HEK293T (cell line): ENCODE measurements at regions not wholly inside any gene's neighbourhood (a gene's known extent, or its start where the extent isn't known, plus 50 kb on each side); places are given as distances from the start of the nearest gene placed in this dataset.

Experiments
- CTCF ChIA-PET: fragments of 350-600 bp; formaldehyde crosslinking; extraction: SDS; loops from one replicate; lab custom pipeline; 2021; ENCODE audit warnings: antibody characterized with exemption, inconsistent platforms; lab: Yijun Ruan, JAX
- POLR2A ChIA-PET: fragments of 350-600 bp; formaldehyde crosslinking; extraction: SDS; loops from one replicate; lab custom pipeline; 2020; ENCODE audit warnings: antibody characterized with exemption, inconsistent platforms; lab: Yijun Ruan, JAX
- DNase-seq: peaks from one replicate; pipeline ENCODE4 v3.0.0; 2012; ENCODE audit warnings: mixed read lengths; ENCODE audit errors: extremely low spot score
- ARNT ChIP-seq: fragments of 450-650 bp; IDR thresholded peaks from 2 replicates; pipeline ENCODE4 v1.6.1; 2017; ENCODE audit warnings: mild to moderate bottlenecking
- BHLHE40 ChIP-seq: fragments of 450-650 bp; IDR thresholded peaks from 2 replicates; pipeline ENCODE4 v1.6.1; 2016; ENCODE audit warnings: mild to moderate bottlenecking, moderate library complexity, borderline replicate concordance
- CTBP1 ChIP-seq: fragments of 450-650 bp; IDR thresholded peaks from 2 replicates; pipeline ENCODE4 v1.6.1; 2016; ENCODE audit warnings: borderline replicate concordance
- ELF4 ChIP-seq: fragments of 450-650 bp; IDR thresholded peaks from 2 replicates; pipeline ENCODE4 v1.6.1; 2017; ENCODE audit warnings: antibody characterized with exemption
- FOXA1 ChIP-seq: fragments of 450-650 bp; IDR thresholded peaks from 2 replicates; pipeline ENCODE4 v1.6.1; 2016; ENCODE audit warnings: mild to moderate bottlenecking
- FOXK2 ChIP-seq: fragments of 450-650 bp; IDR thresholded peaks from 2 replicates; pipeline ENCODE4 v1.6.1; 2016; ENCODE audit warnings: mild to moderate bottlenecking
- FOXM1 ChIP-seq: fragments of 450-650 bp; IDR thresholded peaks from 2 replicates; pipeline ENCODE4 v1.6.1; 2017; ENCODE audit warnings: mild to moderate bottlenecking, borderline replicate concordance
- HDGF ChIP-seq: fragments of 450-650 bp; IDR thresholded peaks from 2 replicates; pipeline ENCODE4 v1.6.1; 2017; ENCODE audit warnings: antibody characterized with exemption, borderline replicate concordance
- L3MBTL2 ChIP-seq: fragments of 450-650 bp; conservative IDR thresholded peaks from 2 replicates; pipeline ENCODE4 v1.6.1; 2016; ENCODE audit warnings: mild to moderate bottlenecking
- LEF1 ChIP-seq: fragments of 450-650 bp; IDR thresholded peaks from 2 replicates; pipeline ENCODE4 v1.6.1; 2017; ENCODE audit warnings: mild to moderate bottlenecking, borderline replicate concordance
- NFRKB ChIP-seq: fragments of 450-650 bp; IDR thresholded peaks from 2 replicates; pipeline ENCODE4 v1.6.1; 2016; ENCODE audit warnings: mild to moderate bottlenecking, moderate library complexity
- SP1 ChIP-seq: fragments of 450-650 bp; IDR thresholded peaks from 2 replicates; pipeline ENCODE4 v1.6.1; 2017
- SUZ12 ChIP-seq: fragments of 450-650 bp; IDR thresholded peaks from 2 replicates; pipeline ENCODE4 v1.6.1; 2016; ENCODE audit warnings: mild to moderate bottlenecking
- TARDBP ChIP-seq: fragments of 450-650 bp; IDR thresholded peaks from 2 replicates; pipeline ENCODE4 v1.6.1; 2016
- ZNF384 ChIP-seq: fragments of 450-650 bp; IDR thresholded peaks from 2 replicates; pipeline ENCODE4 v1.6.1; 2016
- TF ChIP-seq, protein P1 (sequence below): fragments of 450-650 bp; IDR thresholded peaks from 2 replicates; pipeline ENCODE4 v1.6.1; 2016

DNA sequence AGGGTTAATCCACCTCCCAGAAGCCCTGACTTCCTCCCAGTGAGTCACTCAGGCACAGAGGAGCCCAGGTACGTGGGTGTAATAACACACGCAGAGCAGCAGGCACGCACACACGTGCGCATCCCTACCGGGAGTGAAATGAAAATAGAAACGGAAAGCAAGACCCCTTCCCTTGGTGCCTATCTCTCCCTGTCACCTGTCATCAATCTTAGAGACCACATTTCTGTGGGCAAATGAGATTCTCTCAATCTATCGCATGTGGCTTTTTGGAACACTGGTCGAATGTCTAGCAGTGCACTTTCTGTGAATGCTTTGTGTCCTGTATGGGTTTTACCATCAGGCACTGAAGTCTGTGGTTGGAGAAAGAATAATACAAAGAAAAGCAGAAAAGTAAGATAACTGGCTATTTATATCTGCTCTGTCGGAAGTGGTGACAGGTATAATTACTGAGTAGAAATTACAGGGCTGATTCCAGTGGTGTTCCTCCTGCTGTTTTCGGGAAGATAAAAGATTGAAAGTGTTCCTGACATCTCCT lies 137.7 kb upstream of the GRIA1 start:
- CTCF ChIA-PET: no interaction called here
- TF ChIP-seq HDGF (no peak), ELF4 (no peak), L3MBTL2 (no peak), TARDBP (no peak), SUZ12 (no peak), ARNT (no peak), ZNF384 (no peak), FOXA1 (no peak), CTBP1 (no peak), FOXM1 (no peak), SP1 (no peak), BHLHE40 (no peak), LEF1 (no peak)
- TF ChIP-seq, protein P1, sequence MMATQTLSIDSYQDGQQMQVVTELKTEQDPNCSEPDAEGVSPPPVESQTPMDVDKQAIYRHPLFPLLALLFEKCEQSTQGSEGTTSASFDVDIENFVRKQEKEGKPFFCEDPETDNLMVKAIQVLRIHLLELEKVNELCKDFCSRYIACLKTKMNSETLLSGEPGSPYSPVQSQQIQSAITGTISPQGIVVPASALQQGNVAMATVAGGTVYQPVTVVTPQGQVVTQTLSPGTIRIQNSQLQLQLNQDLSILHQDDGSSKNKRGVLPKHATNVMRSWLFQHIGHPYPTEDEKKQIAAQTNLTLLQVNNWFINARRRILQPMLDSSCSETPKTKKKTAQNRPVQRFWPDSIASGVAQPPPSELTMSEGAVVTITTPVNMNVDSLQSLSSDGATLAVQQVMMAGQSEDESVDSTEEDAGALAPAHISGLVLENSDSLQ: no peak
- POLR2A ChIA-PET: no interaction called here
- no peak for DNase-seq

DNA sequence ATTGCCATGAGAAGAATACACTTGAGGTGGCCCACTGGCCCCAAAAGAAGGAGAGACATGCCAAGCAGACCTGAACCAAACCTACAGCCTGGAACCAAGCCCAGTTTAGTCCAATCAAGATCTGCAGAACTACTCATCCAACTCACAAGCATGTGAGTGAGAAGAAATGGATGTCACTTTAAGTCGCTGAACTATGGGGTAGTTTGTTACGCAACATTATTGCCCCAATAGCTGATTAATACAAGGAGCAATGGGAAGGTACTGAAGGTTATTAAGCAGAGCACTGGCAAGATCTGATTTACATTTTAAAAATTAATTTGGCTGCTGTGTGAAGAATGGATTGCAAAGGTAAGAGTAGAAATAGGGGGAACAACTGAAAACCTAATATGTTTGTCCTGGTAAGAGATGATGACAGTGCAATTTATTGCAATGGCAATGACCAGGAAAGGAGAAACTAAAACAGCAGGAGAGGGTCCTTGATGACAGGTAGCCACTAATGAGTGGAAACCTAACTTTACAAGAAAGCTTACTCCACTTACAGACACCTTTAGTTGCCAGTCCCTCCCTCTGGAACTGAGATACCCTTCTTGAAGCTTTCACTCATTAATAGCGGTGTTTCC lies 132.9 kb upstream of the GRIA1 start:
- no peak for DNase-seq
- TF ChIP-seq FOXK2 (no peak), TARDBP (no peak), ZNF384 (no peak), SP1 (no peak)
- ChIA-PET POLR2A (no interaction called here), CTCF (no interaction called here)

DNA sequence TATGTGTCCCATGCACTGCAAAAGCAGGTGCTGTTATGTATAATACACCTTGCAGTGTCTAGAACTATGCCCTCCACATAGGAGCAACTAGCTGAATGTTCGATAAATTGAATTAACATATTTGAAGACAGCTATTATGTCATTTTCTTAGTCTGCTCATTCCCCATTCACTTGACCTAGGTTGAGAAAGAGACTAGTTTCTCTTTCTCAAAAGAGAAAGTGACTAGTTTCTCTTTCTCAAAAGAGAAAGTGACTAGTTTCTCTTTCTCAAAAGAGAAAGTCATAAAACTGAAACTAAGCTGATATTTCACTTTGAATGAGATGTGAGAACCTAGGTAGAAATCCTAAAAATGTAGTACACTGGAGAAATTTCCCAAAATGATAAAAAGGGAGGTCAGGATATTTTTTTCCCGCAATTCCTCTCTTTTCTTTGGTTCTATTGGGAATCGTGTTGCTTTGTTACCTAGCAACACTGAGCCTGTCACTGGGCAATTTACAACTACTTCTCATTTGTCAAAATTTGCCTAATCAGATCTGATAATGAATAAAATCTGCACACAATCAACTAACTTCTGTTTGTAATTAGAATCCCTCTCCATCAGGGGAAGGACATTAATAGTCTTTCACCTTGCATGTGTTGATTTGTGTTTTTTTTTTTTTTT lies 132.0 kb upstream of the GRIA1 start:
- CTCF ChIA-PET: no interaction called here
- POLR2A ChIA-PET: no interaction called here
- TF ChIP-seq FOXA1: no peak
- no peak for TF ChIP-seq ZNF384
- TF ChIP-seq ARNT: no peak
- no peak for TF ChIP-seq CTBP1
- TF ChIP-seq TARDBP: no peak
- no peak for TF ChIP-seq SP1
- TF ChIP-seq FOXK2: no peak
- TF ChIP-seq, protein P1: no peak
- TF ChIP-seq FOXM1: no peak
- no peak for TF ChIP-seq BHLHE40
- TF ChIP-seq NFRKB: no peak
- TF ChIP-seq HDGF: no peak
- TF ChIP-seq LEF1: no peak
- TF ChIP-seq ELF4: no peak
- no peak for TF ChIP-seq L3MBTL2
- DNase-seq: no peak

DNA sequence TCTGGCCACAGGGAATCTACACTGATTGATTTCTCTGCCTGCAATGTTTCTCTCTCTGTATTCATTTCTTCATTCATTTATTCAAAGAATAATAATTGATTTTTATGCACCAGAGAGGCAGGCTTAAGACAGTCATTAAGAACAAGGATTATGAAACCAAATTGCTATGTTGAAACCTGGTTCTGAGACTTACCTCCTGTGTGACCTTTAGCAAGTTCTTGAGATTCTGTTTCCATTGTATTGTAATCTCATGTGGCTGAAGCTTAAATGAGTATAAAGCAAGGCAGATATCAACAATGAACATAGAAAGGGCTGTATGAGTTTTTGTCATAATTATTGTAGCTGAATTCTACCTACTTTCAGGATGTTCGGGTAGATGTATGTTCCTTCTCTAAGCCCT lies 129.6 kb upstream of the GRIA1 start:
- no peak for DNase-seq
- no peak for TF ChIP-seq ZNF384
- no peak for TF ChIP-seq CTBP1
- ChIA-PET CTCF (no interaction called here), POLR2A (no interaction called here)

DNA sequence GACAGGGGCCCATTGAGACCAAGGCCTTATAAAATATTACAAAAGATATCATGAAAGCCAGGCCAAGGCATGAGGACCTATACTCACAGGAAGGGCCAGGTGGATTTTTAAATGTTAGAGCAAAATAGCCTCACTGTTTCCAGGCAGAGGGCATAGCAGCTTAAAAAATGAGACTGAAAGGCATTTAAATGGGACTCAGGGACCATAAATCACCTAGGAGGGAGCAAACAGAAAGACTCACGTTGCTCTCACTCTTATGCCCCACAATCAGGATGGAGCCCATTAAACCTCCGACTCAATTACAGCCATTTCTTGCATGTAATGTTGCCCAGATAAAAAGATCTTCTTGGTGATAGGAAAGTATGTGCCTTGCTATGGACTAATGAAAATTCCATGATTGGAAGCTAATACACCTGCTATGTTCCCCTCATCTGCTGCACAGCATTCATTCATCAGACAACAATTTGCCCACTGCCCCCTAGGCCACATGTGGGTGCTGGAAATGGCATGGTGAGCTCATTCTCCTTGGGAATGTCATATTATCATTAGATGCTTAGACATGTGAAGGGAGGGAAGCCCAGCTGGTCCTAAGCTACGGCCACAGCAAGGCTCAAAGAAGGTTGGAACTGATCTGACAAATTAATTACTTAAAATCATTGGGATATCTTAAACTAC lies 128.6 kb upstream of the GRIA1 start:
- POLR2A ChIA-PET: no interaction called here
- CTCF ChIA-PET: no interaction called here
- TF ChIP-seq FOXA1: no peak
- no peak for TF ChIP-seq HDGF
- TF ChIP-seq BHLHE40: no peak
- TF ChIP-seq CTBP1: no peak
- no peak for TF ChIP-seq TARDBP
- TF ChIP-seq LEF1: no peak
- no peak for TF ChIP-seq SUZ12
- no peak for TF ChIP-seq ARNT
- TF ChIP-seq SP1: no peak
- TF ChIP-seq FOXK2: no peak
- TF ChIP-seq NFRKB: no peak
- no peak for TF ChIP-seq L3MBTL2
- TF ChIP-seq FOXM1: no peak
- TF ChIP-seq, protein P1: no peak
- TF ChIP-seq ZNF384: no peak
- no peak for DNase-seq

DNA sequence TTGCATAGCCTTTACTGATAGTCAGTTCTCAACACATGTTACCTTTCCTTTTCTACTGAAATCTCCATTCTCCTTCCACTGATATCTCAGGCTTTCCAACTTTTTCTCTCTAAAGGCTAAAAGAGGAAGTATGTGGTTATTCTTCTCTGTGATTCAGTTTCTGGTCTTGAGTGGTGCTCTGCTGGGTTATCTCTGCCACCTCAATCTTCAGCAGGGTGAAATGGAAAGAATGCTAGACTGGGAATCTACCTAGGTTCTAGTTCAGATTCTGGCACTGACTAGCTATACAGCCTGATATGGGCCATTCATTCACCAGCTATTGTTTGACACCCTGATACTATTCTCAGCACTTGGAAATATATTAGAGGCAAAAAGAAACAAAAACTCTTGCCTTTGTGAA lies 124.9 kb upstream of the GRIA1 start:
- ChIA-PET CTCF (no interaction called here), POLR2A (no interaction called here)
- TF ChIP-seq, protein P1: no peak
- TF ChIP-seq LEF1: no peak
- no peak for TF ChIP-seq ZNF384
- no peak for TF ChIP-seq L3MBTL2
- no peak for TF ChIP-seq TARDBP
- no peak for TF ChIP-seq NFRKB
- no peak for TF ChIP-seq ELF4
- no peak for TF ChIP-seq FOXA1
- no peak for DNase-seq
